B cell (primary cell): ENCODE measurements at regions not wholly inside any gene's neighbourhood (a gene's known extent, or its start where the extent isn't known, plus 50 kb on each side); places are given as distances from the start of the nearest gene placed in this dataset.

Experiments
- EZH2 ChIP-seq: IDR thresholded peaks from 2 replicates; pipeline ENCODE4 v1.6.1; 2012; ENCODE audit warnings: borderline replicate concordance, low read depth, mild to moderate bottlenecking, moderate library complexity, low read length; ENCODE audit not compliant: insufficient read depth, poor library complexity, severe bottlenecking
- TF ChIP-seq, protein P1 (sequence below): fragments of 200-600 bp; IDR thresholded peaks from one replicate; pipeline ENCODE4 v1.8.0; 2022; ENCODE audit warnings: antibody characterized with exemption, mild to moderate bottlenecking

DNA sequence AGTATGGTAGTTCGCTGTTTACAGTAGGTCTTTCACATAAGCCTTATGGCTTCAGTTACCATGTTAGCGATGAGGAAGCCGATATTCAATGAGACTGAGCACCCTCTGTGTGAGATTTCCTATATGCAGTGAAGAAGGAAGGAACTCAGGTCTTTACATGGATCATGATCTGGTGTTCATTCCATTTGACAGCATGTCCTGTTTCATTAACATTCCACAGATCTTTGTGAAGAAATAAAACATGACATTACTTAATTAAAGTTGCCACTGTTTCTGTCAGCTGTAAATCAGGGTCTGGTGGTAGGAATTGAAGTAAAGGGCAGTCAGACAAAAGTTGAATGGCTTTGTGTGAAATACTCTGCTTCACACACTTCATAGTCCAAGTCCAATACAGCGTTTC is 768.6 kb downstream of the ZPLD1 start:
- TF ChIP-seq, protein P1, sequence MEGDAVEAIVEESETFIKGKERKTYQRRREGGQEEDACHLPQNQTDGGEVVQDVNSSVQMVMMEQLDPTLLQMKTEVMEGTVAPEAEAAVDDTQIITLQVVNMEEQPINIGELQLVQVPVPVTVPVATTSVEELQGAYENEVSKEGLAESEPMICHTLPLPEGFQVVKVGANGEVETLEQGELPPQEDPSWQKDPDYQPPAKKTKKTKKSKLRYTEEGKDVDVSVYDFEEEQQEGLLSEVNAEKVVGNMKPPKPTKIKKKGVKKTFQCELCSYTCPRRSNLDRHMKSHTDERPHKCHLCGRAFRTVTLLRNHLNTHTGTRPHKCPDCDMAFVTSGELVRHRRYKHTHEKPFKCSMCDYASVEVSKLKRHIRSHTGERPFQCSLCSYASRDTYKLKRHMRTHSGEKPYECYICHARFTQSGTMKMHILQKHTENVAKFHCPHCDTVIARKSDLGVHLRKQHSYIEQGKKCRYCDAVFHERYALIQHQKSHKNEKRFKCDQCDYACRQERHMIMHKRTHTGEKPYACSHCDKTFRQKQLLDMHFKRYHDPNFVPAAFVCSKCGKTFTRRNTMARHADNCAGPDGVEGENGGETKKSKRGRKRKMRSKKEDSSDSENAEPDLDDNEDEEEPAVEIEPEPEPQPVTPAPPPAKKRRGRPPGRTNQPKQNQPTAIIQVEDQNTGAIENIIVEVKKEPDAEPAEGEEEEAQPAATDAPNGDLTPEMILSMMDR, result no peak
- TF ChIP-seq EZH2, result no peak
